Neural cell (in vitro differentiated cells): ENCODE measurements at regions not wholly inside any gene's neighbourhood (a gene's known extent, or its start where the extent isn't known, plus 50 kb on each side); places are given as distances from the start of the nearest gene placed in this dataset.

ENCODE experiments used
- H2AFZ ChIP-seq: fragments of 200-600, 300-800 bp; sonication (generic), shearing (Covaris generic); 2 replicates; pipeline ENCODE4 v1.6.0; 2014; ENCODE audit warnings: low read depth, mild to moderate bottlenecking, antibody characterized with exemption, low read length, moderate library complexity
- H3F3A ChIP-seq: fragments of 200-600 bp; shearing (Covaris generic); 2 replicates; pipeline ENCODE4 v1.6.1; 2016; ENCODE audit warnings: mild to moderate bottlenecking, moderate library complexity, mixed read lengths, antibody characterized with exemption, low read length; ENCODE audit not compliant: insufficient read depth, poor library complexity, severe bottlenecking
- H3K27ac ChIP-seq: fragments of 200-600, 300-800 bp; sonication (generic), shearing (Covaris generic); 2 replicates; pipeline ENCODE4 v1.5.1; 2014; ENCODE audit warnings: mild to moderate bottlenecking, low read length, moderate library complexity
- H3K27me3 ChIP-seq: fragments of 300-800, 200-600 bp; sonication (generic), shearing (Covaris generic); 2 replicates; pipeline ENCODE4 v1.6.0; 2014; ENCODE audit warnings: mild to moderate bottlenecking, low read depth, low read length, moderate library complexity; ENCODE audit not compliant: insufficient read depth
- H3K36me3 ChIP-seq: fragments of 300-800, 200-600 bp; sonication (generic), shearing (Covaris generic); 2 replicates; pipeline ENCODE4 v1.5.1; 2014; ENCODE audit warnings: mild to moderate bottlenecking, antibody characterized with exemption, low read length, moderate library complexity; ENCODE audit not compliant: insufficient read depth
- H3K4me2 ChIP-seq: fragments of 300-800, 200-600 bp; sonication (generic), shearing (Covaris generic); 2 replicates; pipeline ENCODE4 v1.6.0; 2014; ENCODE audit warnings: mild to moderate bottlenecking, low read length
- H3K4me3 ChIP-seq: fragments of 300-800, 200-600 bp; sonication (generic), shearing (Covaris generic); 2 replicates; pipeline ENCODE4 v1.5.1; 2014; ENCODE audit warnings: mild to moderate bottlenecking, low read length, moderate library complexity
- H3K79me2 ChIP-seq: fragments of 200-600 bp; shearing (Covaris generic); replicated peaks from 2 replicates; pipeline ENCODE4 v1.6.0; 2014; ENCODE audit warnings: mild to moderate bottlenecking, low read length, moderate library complexity; ENCODE audit not compliant: insufficient read depth
- H3K9ac ChIP-seq: fragments of 300-800, 200-600 bp; sonication (generic), shearing (Covaris generic); 2 replicates; pipeline ENCODE4 v1.6.1; 2016; ENCODE audit warnings: mild to moderate bottlenecking, low read length, mixed read lengths
- H3K9me2 ChIP-seq: fragments of 200-600 bp; shearing (Covaris generic); 2 replicates; pipeline ENCODE4 v1.6.1; 2016; ENCODE audit warnings: mild to moderate bottlenecking, low read length, mixed read lengths; ENCODE audit not compliant: insufficient read depth
- H3K9me3 ChIP-seq: fragments of 200-600, 300-800 bp; sonication (generic), shearing (Covaris generic); 2 replicates; pipeline ENCODE4 v1.6.1; 2016; ENCODE audit warnings: mild to moderate bottlenecking, mixed run types, low read length, moderate library complexity, mixed read lengths
- H4K20me1 ChIP-seq: fragments of 200-600 bp; shearing (Covaris generic); 2 replicates; pipeline ENCODE4 v1.6.1; 2016; ENCODE audit warnings: mild to moderate bottlenecking, mixed run types; ENCODE audit not compliant: insufficient read depth
- EP300 ChIP-seq: fragments of 450-650 bp; conservative IDR thresholded peaks from 2 replicates; pipeline ENCODE4 v1.6.1; 2014; ENCODE audit warnings: antibody characterized with exemption, mild to moderate bottlenecking, moderate library complexity; ENCODE audit not compliant: poor library complexity, severe bottlenecking
- EZH2 ChIP-seq: fragments of 200-600, 300-800 bp; shearing (Covaris generic), sonication (generic); IDR thresholded peaks from 2 replicates; pipeline ENCODE4 v1.6.1; 2014; ENCODE audit warnings: antibody characterized with exemption, low read length, borderline replicate concordance, mild to moderate bottlenecking; ENCODE audit not compliant: insufficient read depth, poor library complexity, severe bottlenecking
- MXI1 ChIP-seq: fragments of 450-650 bp; conservative IDR thresholded peaks from 2 replicates; pipeline ENCODE4 v1.6.1; 2014; ENCODE audit warnings: antibody characterized with exemption, mild to moderate bottlenecking; ENCODE audit not compliant: poor library complexity, severe bottlenecking
- POLR2AphosphoS5 ChIP-seq: IDR thresholded peaks from 2 replicates; pipeline ENCODE4 v1.6.1; 2012
- RAD21 ChIP-seq: fragments of 450-650 bp; conservative IDR thresholded peaks from 2 replicates; pipeline ENCODE4 v1.6.1; 2014; ENCODE audit warnings: antibody characterized with exemption, mild to moderate bottlenecking, moderate library complexity
- SMC3 ChIP-seq: fragments of 450-650 bp; conservative IDR thresholded peaks from 2 replicates; pipeline ENCODE4 v1.6.1; 2014; ENCODE audit warnings: antibody characterized with exemption, mild to moderate bottlenecking, moderate library complexity; ENCODE audit not compliant: poor library complexity
- TAF1 ChIP-seq: IDR thresholded peaks from 2 replicates; pipeline ENCODE4 v1.6.1; 2012; ENCODE audit warnings: low read depth
- TF ChIP-seq, protein P1 (sequence below): fragments of 450-650 bp; IDR thresholded peaks from 2 replicates; pipeline ENCODE4 v1.5.1; 2014; ENCODE audit warnings: antibody characterized with exemption, mild to moderate bottlenecking, moderate library complexity; ENCODE audit not compliant: poor library complexity, severe bottlenecking
- TF ChIP-seq, protein P2 (sequence below): IDR thresholded peaks from 2 replicates; pipeline ENCODE4 v1.6.1; 2012; ENCODE audit warnings: borderline replicate concordance

- no peaks in the 10 kb centered on the region for H3K9me2 ChIP-seq
- no peak overlapping the region for H2AFZ ChIP-seq
- H3K9me3 ChIP-seq, result no peaks in the 10 kb centered on the region
- H3K36me3 ChIP-seq, result no peaks in the 10 kb centered on the region
- no peaks in the 10 kb centered on the region for H3K79me2 ChIP-seq
- no peaks in the 10 kb centered on the region for H4K20me1 ChIP-seq
- H3K27ac ChIP-seq, result no peak overlapping the region
- no peak overlapping the region for H3K4me3 ChIP-seq
- H3F3A ChIP-seq, result no peaks in the 10 kb centered on the region
- H3K9ac ChIP-seq, result no peak overlapping the region
- no peak overlapping the region for H3K4me2 ChIP-seq
- TF ChIP-seq, protein P1, sequence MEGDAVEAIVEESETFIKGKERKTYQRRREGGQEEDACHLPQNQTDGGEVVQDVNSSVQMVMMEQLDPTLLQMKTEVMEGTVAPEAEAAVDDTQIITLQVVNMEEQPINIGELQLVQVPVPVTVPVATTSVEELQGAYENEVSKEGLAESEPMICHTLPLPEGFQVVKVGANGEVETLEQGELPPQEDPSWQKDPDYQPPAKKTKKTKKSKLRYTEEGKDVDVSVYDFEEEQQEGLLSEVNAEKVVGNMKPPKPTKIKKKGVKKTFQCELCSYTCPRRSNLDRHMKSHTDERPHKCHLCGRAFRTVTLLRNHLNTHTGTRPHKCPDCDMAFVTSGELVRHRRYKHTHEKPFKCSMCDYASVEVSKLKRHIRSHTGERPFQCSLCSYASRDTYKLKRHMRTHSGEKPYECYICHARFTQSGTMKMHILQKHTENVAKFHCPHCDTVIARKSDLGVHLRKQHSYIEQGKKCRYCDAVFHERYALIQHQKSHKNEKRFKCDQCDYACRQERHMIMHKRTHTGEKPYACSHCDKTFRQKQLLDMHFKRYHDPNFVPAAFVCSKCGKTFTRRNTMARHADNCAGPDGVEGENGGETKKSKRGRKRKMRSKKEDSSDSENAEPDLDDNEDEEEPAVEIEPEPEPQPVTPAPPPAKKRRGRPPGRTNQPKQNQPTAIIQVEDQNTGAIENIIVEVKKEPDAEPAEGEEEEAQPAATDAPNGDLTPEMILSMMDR, result no peak
- TF ChIP-seq, protein P2, sequence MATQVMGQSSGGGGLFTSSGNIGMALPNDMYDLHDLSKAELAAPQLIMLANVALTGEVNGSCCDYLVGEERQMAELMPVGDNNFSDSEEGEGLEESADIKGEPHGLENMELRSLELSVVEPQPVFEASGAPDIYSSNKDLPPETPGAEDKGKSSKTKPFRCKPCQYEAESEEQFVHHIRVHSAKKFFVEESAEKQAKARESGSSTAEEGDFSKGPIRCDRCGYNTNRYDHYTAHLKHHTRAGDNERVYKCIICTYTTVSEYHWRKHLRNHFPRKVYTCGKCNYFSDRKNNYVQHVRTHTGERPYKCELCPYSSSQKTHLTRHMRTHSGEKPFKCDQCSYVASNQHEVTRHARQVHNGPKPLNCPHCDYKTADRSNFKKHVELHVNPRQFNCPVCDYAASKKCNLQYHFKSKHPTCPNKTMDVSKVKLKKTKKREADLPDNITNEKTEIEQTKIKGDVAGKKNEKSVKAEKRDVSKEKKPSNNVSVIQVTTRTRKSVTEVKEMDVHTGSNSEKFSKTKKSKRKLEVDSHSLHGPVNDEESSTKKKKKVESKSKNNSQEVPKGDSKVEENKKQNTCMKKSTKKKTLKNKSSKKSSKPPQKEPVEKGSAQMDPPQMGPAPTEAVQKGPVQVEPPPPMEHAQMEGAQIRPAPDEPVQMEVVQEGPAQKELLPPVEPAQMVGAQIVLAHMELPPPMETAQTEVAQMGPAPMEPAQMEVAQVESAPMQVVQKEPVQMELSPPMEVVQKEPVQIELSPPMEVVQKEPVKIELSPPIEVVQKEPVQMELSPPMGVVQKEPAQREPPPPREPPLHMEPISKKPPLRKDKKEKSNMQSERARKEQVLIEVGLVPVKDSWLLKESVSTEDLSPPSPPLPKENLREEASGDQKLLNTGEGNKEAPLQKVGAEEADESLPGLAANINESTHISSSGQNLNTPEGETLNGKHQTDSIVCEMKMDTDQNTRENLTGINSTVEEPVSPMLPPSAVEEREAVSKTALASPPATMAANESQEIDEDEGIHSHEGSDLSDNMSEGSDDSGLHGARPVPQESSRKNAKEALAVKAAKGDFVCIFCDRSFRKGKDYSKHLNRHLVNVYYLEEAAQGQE, result no peak
- TF ChIP-seq MXI1, result no peak
- no peak for TF ChIP-seq POLR2AphosphoS5
- no peak for TF ChIP-seq RAD21
- TF ChIP-seq EZH2, result no peak
- TF ChIP-seq TAF1, result no peak
- TF ChIP-seq SMC3, result no peak
- no peak for TF ChIP-seq EP300
- no peaks in the 10 kb centered on the region for H3K27me3 ChIP-seq
Observed at GRCh38 chr2:223217373-223217772, 165.4 kb downstream of the KCNE4 start.

- Histone ChIP-seq H3K79me2 (no peaks in the 10 kb centered on the region), H3K9ac (no peak overlapping the region), H3K27me3 (no peaks in the 10 kb centered on the region), H2AFZ (no peak overlapping the region), H4K20me1 (no peaks in the 10 kb centered on the region), H3K9me3 (no peaks in the 10 kb centered on the region), H3F3A (no peaks in the 10 kb centered on the region), H3K4me2 (no peak overlapping the region), H3K36me3 (no peaks in the 10 kb centered on the region), H3K27ac (no peak overlapping the region), H3K4me3 (no peak overlapping the region), H3K9me2 (no peaks in the 10 kb centered on the region)
- TF ChIP-seq EP300 (no peak), MXI1 (no peak), RAD21 (no peak), EZH2 (no peak), SMC3 (no peak), POLR2AphosphoS5 (no peak), TAF1 (no peak)
- TF ChIP-seq, protein P2, result no peak
- TF ChIP-seq, protein P1, result no peak
Observed at GRCh38 chr2:223218587-223219178, 166.7 kb downstream of the KCNE4 start.
